Left cardiac atrium (tissue), 4 donors: ENCODE measurements at regions not wholly inside any gene's neighbourhood (a gene's known extent, or its start where the extent isn't known, plus 50 kb on each side); places are given as distances from the start of the nearest gene placed in this dataset.
A peak's percentile ranks its signal among the peaks of the same experiment; 100 is the strongest.

Experiments used
- ATAC-seq, 2 donors: fragments of 200-7000 bp; cut with Tn5 transposase; one replicate each; pipeline ENCODE4 v1.9.1; 2020; ENCODE audit warnings: mild to moderate bottlenecking in 2 of 2, moderate library complexity in 2 of 2
- DNase-seq: peaks from one replicate; pipeline ENCODE4 v3.0.0-alpha.2; 2020
- intact Hi-C, 2 donors: fragments of 100-400 bp; cut with DNase I; formaldehyde crosslinking; loops; one replicate each; pipeline versions ENCODE4 v1.14.1 to v1.15.1; 2022 to 2023
- donor health status: DM: no; HTN: yes; CAD: no.
- donor health status: DM: no; HTN: yes; CAD: no; lungs with severe emphysema.
- donor health status: DM: yes; HTN: yes; CAD: no.
- donor health status: Dilated cardiomyopathy.

- DNase-seq = no peak
- ATAC-seq = peak in 1 of 2 donors; percentile 34
- intact Hi-C loops = no loop called here
Measured at GRCh38 chr18:39675906-39676305, 2110.3 kb upstream of the CELF4 start.

GRCh38 chr18:39675368-39675767 is 2109.8 kb upstream of the CELF4 start:
- intact Hi-C loops = no loop called here
- peak; percentile 41 to 78 for ATAC-seq
- DNase-seq = no peak

- DNase-seq (no peak), ATAC-seq (no peak)
- intact Hi-C loops = no loop called here
Measured at GRCh38 chr18:39672171-39672570, 2106.6 kb upstream of the CELF4 start.

GRCh38 chr18:39667905-39668304 is 2102.3 kb upstream of the CELF4 start:
- ATAC-seq (no peak), DNase-seq (no peak)
- intact Hi-C loops = no loop called here

- DNase-seq (no peak), ATAC-seq (no peak)
- intact Hi-C loops = no loop called here
Measured at GRCh38 chr18:39666541-39666940, 2100.9 kb upstream of the CELF4 start.

- DNase-seq = no peak
- ATAC-seq = no peak
- intact Hi-C loops = no loop called here
Measured at GRCh38 chr18:39661856-39662366, 2096.3 kb upstream of the CELF4 start.

GRCh38 chr18:39660141-39660540 is 2094.5 kb upstream of the CELF4 start:
- ATAC-seq (no peak), DNase-seq (no peak)
- intact Hi-C loops = no loop called here

- no peak for ATAC-seq
- DNase-seq = no peak
- intact Hi-C loops = no loop called here
Measured at GRCh38 chr18:39655341-39655740, 2089.7 kb upstream of the CELF4 start.

- DNase-seq = no peak
- intact Hi-C loops = no loop called here
- ATAC-seq = no peak
Measured at GRCh38 chr18:39653221-39653620, 2087.6 kb upstream of the CELF4 start.

GRCh38 chr18:39648616-39649015 is 2083.0 kb upstream of the CELF4 start:
- ATAC-seq (no peak), DNase-seq (no peak)
- intact Hi-C loops = no loop called here

GRCh38 chr18:39647627-39648534 is 2082.3 kb upstream of the CELF4 start:
- intact Hi-C loops = no loop called here
- DNase-seq = no peak
- peak in 1 of 2 donors; percentile 18 for ATAC-seq

- intact Hi-C loops = no loop called here
- no peak for DNase-seq
- no peak for ATAC-seq
Measured at GRCh38 chr18:39638224-39638623, 2072.6 kb upstream of the CELF4 start.

GRCh38 chr18:39636931-39637330 is 2071.3 kb upstream of the CELF4 start:
- no peak for ATAC-seq
- intact Hi-C loops = no loop called here

GRCh38 chr18:39635966-39636365 is 2070.4 kb upstream of the CELF4 start:
- DNase-seq (no peak), ATAC-seq (no peak)
- intact Hi-C loops = no loop called here

More at GRCh38 chr18:39636931-39637330, 2071.3 kb upstream of the CELF4 start:
- no peak for DNase-seq

GRCh38 chr18:39635192-39635591 is 2069.6 kb upstream of the CELF4 start:
- intact Hi-C loops = no loop called here
- ATAC-seq (no peak), DNase-seq (no peak)

GRCh38 chr18:39627936-39628335 is 2062.3 kb upstream of the CELF4 start:
- ATAC-seq (no peak), DNase-seq (no peak)
- intact Hi-C loops = no loop called here

GRCh38 chr18:39624961-39625360 is 2059.4 kb upstream of the CELF4 start:
- DNase-seq = no peak
- intact Hi-C loops = no loop called here
- ATAC-seq = peak in 1 of 2 donors; percentile 81

GRCh38 chr18:39622431-39622830 is 2056.8 kb upstream of the CELF4 start:
- DNase-seq (no peak), ATAC-seq (no peak)
- intact Hi-C loops = no loop called here

GRCh38 chr18:39620551-39621168 is 2055.1 kb upstream of the CELF4 start:
- DNase-seq (no peak), ATAC-seq (no peak)
- intact Hi-C loops = no loop called here

- ATAC-seq (no peak), DNase-seq (no peak)
- intact Hi-C loops = no loop called here
Measured at GRCh38 chr18:39618265-39619003, 2052.8 kb upstream of the CELF4 start.
